PFSK-1 (cell line): ENCODE measurements at regions not wholly inside any gene's neighbourhood (a gene's known extent, or its start where the extent isn't known, plus 50 kb on each side); places are given as distances from the start of the nearest gene placed in this dataset.

Experiments used
- FOXP2 ChIP-seq: optimal IDR thresholded peaks from 2 replicates; pipeline ENCODE3; 2011; ENCODE audit warnings: borderline replicate concordance, control low read depth, inconsistent platforms; ENCODE audit not compliant: insufficient read depth; ENCODE audit errors: extremely low read length, extremely low read depth
- POLR2AphosphoS5 ChIP-seq: IDR thresholded peaks from 2 replicates; pipeline ENCODE4 v1.6.1; 2012; ENCODE audit warnings: low read depth, mild to moderate bottlenecking, control low read depth, low read length, moderate library complexity
- REST ChIP-seq, 2 experiments: IDR thresholded peaks; 2 replicates each; pipeline versions ENCODE4 v1.6.1 to v1.8.0; 2011 to 2012; ENCODE audit warnings: low read depth in 2 of 2, low read length in 2 of 2, control low read depth in 1 of 2, inconsistent platforms in 1 of 2, mild to moderate bottlenecking in 1 of 2, moderate library complexity in 1 of 2; ENCODE audit not compliant: insufficient read depth in 1 of 2
- SIN3A ChIP-seq: IDR thresholded peaks from 2 replicates; pipeline ENCODE4 v1.6.1; 2012; ENCODE audit warnings: mild to moderate bottlenecking, low read length, moderate library complexity, borderline replicate concordance; ENCODE audit not compliant: insufficient read depth
- TAF1 ChIP-seq: IDR thresholded peaks from 2 replicates; pipeline ENCODE4 v1.6.1; 2012; ENCODE audit warnings: low read length, control low read depth, borderline replicate concordance; ENCODE audit not compliant: insufficient read depth

- TF ChIP-seq REST (IDR thresholded peaks at IDR 0.05; ENCODE audit: insufficient read depth in 1 of 2, low read depth in 2 of 2, low read length in 2 of 2): no peak
- no peak for TF ChIP-seq FOXP2
- TF ChIP-seq POLR2AphosphoS5: no peak
- TF ChIP-seq SIN3A: no peak
- no peak for TF ChIP-seq TAF1
These were observed 289.6 kb upstream of the B3GAT1 start for GRCh38 chr11:134701564-134702165.

GRCh38 chr11:134700101-134700640 is 288.1 kb upstream of the B3GAT1 start:
- no peak for TF ChIP-seq POLR2AphosphoS5

DNA sequence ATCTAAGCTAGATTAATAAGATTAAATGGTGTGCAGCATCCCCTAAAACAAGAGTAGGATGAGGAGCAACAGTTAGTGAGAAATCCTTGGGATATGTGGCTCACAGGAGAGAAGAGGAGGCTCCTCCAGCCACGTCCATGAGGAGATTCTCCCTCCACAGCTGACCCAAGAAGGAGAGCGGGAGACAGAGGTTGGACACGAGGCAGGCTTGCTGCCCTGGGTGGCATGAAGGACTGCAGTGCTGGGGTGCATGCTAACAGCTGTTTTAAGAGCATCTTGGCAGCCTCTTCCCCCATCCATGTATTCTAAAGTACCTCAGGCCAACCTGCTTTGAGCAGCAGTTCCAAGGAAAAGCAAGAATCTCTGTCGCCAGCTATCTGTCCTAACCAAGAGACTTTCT is 284.4 kb upstream of the B3GAT1 start:
- TF ChIP-seq REST (IDR thresholded peaks at IDR 0.05; ENCODE audit: insufficient read depth in 1 of 2, low read depth in 2 of 2, low read length in 2 of 2) (no peak), POLR2AphosphoS5 (no peak), SIN3A (no peak), TAF1 (no peak), FOXP2 (no peak)

- TF ChIP-seq SIN3A: no peak
- TF ChIP-seq FOXP2: no peak
- TF ChIP-seq TAF1: no peak
- TF ChIP-seq POLR2AphosphoS5: no peak
- no peak for TF ChIP-seq REST (IDR thresholded peaks at IDR 0.05; ENCODE audit: insufficient read depth in 1 of 2, low read depth in 2 of 2, low read length in 2 of 2)
These were observed 279.9 kb upstream of the B3GAT1 start for GRCh38 chr11:134691985-134692384.

DNA sequence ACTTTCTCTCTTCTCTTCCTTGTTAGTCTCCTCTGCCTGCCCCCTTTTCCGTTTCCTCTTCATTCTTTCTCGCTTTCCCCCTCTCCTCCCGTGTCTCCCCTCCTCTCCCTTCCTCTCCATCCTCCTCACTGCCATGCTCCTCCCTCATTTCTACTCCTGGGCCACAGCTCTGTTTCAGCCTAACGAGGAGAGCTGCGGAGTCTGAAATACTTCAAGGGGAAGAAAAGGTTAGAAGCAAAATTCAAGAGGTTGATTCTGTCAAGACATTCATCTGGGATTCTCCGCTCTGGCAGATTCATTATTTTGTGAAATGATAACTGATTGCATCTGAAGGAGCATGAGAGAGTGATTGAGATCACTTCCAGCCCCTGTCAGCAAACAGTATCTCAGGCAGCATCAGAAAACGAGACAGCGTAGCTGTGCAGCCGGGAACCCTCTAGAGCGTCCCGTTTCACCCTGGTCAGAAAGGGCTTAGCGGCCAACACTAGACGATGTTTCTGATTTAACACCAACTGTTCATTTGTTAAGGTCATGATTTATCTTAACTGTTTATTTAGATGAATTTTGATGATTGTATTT is 279.3 kb upstream of the B3GAT1 start:
- TF ChIP-seq FOXP2: no peak
- no peak for TF ChIP-seq REST (IDR thresholded peaks at IDR 0.05; ENCODE audit: insufficient read depth in 1 of 2, low read depth in 2 of 2, low read length in 2 of 2)
- TF ChIP-seq SIN3A: no peak
- TF ChIP-seq TAF1: no peak
- no peak for TF ChIP-seq POLR2AphosphoS5
